K562 (cell line): ENCODE measurements at regions not wholly inside any gene's neighbourhood (a gene's known extent, or its start where the extent isn't known, plus 50 kb on each side); places are given as distances from the start of the nearest gene placed in this dataset.

Experiments used
- ATAC-seq: fragments of 200-7000 bp; cut with Tn5 transposase; 3 replicates; pipeline ENCODE4 v1.9.1; 2020; ENCODE audit warnings: moderate library complexity
- BruUV-seq: library from RNA; stranded (reverse); fragments of 400-500 nt; replicated peaks from 2 replicates; lab custom pipeline; 2021; lab: Mats Ljungman, UMichigan
- CTCF ChIA-PET: fragments of 300-600 bp; formaldehyde crosslinking; extraction: SDS; loops from one replicate; lab custom pipeline; 2021; ENCODE audit warnings: low intra/inter-chr PET ratio; lab: Yijun Ruan, JAX
- POLR2A ChIA-PET: fragments of 300-600, 350-650 bp; sonication (Branson Sonifier 250); formaldehyde crosslinking; extraction: SDS; loops from one replicate; lab custom pipeline; 2021; ENCODE audit warnings: antibody characterized with exemption, inconsistent platforms; lab: Yijun Ruan, JAX
- DNase-seq, 4 experiments: peaks; one replicate each; pipeline versions ENCODE4 v3.0.0 to v3.0.0-alpha.2; 2011 to 2018; ENCODE audit warnings: low spot score in 3 of 4, mixed read lengths in 3 of 4; ENCODE audit errors: extremely low read depth in 1 of 4
- FAIRE-seq: peaks from 2 replicates; lab custom pipeline; 2011; peaks lifted over from hg19 to GRCh38; lab: Jason Lieb, UNC
- H2AFZ ChIP-seq: 2 replicates; pipeline ENCODE4 v1.6.0; 2011; ENCODE audit warnings: low read depth, low read length, control low read depth, inconsistent platforms
- H3K27ac ChIP-seq: fragments of 200-600 bp; 3 replicates; pipeline ENCODE4 v1.8.0; 2011; ENCODE audit warnings: low read depth, mild to moderate bottlenecking, control low read depth, inconsistent platforms, low read length, moderate library complexity, mixed read lengths; ENCODE audit errors: extremely low read depth
- H3K27me3 ChIP-seq, 2 experiments: fragments of 300-600 bp in 1 of 2; 2 replicates in 1 of 2; 3 replicates in 1 of 2; pipeline versions ENCODE4 v1.6.0 to v1.8.0; 2011; ENCODE audit warnings: inconsistent platforms in 2 of 2, low read length in 2 of 2, mild to moderate bottlenecking in 1 of 2, mixed read lengths in 1 of 2, moderate library complexity in 1 of 2; ENCODE audit not compliant: control insufficient read depth in 2 of 2, insufficient read depth in 2 of 2
- H3K36me3 ChIP-seq: fragments of 300-600 bp; 3 replicates; pipeline ENCODE4 v1.8.0; 2011; ENCODE audit warnings: mild to moderate bottlenecking, low read length, inconsistent platforms; ENCODE audit not compliant: control insufficient read depth, insufficient read depth
- H3K4me1 ChIP-seq, 2 experiments: fragments of 200-600 bp in 1 of 2; replicated peaks in 1 of 2; 2 replicates in 1 of 2; 3 replicates in 1 of 2; pipeline versions ENCODE4 v1.5.1 to v1.8.0; 2011; ENCODE audit warnings: inconsistent platforms in 2 of 2, low read length in 2 of 2, mild to moderate bottlenecking in 1 of 2, mixed read lengths in 1 of 2, moderate library complexity in 1 of 2; ENCODE audit not compliant: control insufficient read depth in 2 of 2, insufficient read depth in 2 of 2
- H3K4me2 ChIP-seq: 2 replicates; pipeline ENCODE4 v1.6.1; 2011; ENCODE audit warnings: low read length, control low read depth, inconsistent platforms, mixed read lengths; ENCODE audit not compliant: insufficient read depth
- H3K4me3 ChIP-seq: fragments of 200-600 bp; sonication (generic), shearing (Covaris generic); 2 replicates; pipeline ENCODE4 v1.5.1; 2016; ENCODE audit warnings: control low read depth, inconsistent platforms
- H3K79me2 ChIP-seq: fragments of 200-600 bp; 3 replicates; pipeline ENCODE4 v1.8.0; 2011; ENCODE audit warnings: low read length, inconsistent platforms; ENCODE audit not compliant: control insufficient read depth, insufficient read depth
- H3K9ac ChIP-seq, 2 experiments: 2 replicates each; pipeline versions ENCODE4 v1.6.0 to v1.6.1; 2011; ENCODE audit warnings: low read depth in 2 of 2, low read length in 2 of 2, control low read depth in 1 of 2, inconsistent platforms in 1 of 2, mild to moderate bottlenecking in 1 of 2, mixed read lengths in 1 of 2; ENCODE audit not compliant: insufficient read depth in 1 of 2
- H3K9me1 ChIP-seq: one replicate; pipeline ENCODE4 v1.6.0; 2011; ENCODE audit warnings: inconsistent platforms, mild to moderate bottlenecking, low read length, moderate library complexity; ENCODE audit not compliant: control insufficient read depth, insufficient read depth
- H3K9me3 ChIP-seq: replicated peaks from 2 replicates; pipeline ENCODE4 v1.5.1; 2011; ENCODE audit warnings: low read depth, low read length, inconsistent platforms; ENCODE audit not compliant: control insufficient read depth, insufficient read depth
- H4K20me1 ChIP-seq: replicated peaks from 2 replicates; pipeline ENCODE4 v1.6.1; 2011; ENCODE audit warnings: low read length, inconsistent platforms, mixed read lengths; ENCODE audit not compliant: control insufficient read depth, insufficient read depth
- AFF4 ChIP-seq: sonication (generic); formaldehyde crosslinking; IDR thresholded peaks from 2 replicates; pipeline ENCODE4 v1.8.0; 2023; ENCODE audit warnings: mild to moderate bottlenecking, missing genetic modification reagents
- BCL6 ChIP-seq: fragments of 250-450 bp; sonication (Bioruptor Pico); IDR thresholded peaks from 2 replicates; pipeline ENCODE4 v1.4.0; 2020
- MYBL2 ChIP-seq, 2 experiments: fragments of 450-650 bp in 1 of 2; sonication (generic) in 1 of 2; formaldehyde crosslinking in 1 of 2; IDR thresholded peaks; 2 replicates each; pipeline versions ENCODE4 v1.6.1 to v1.8.1; 2017 to 2022; ENCODE audit warnings: borderline replicate concordance in 1 of 2, inconsistent platforms in 1 of 2, low read depth in 1 of 2, mild to moderate bottlenecking in 1 of 2, missing genetic modification reagents in 1 of 2, moderate library complexity in 1 of 2
- PCBP2 ChIP-seq: fragments of 200-400 bp; formaldehyde crosslinking; IDR thresholded peaks from 2 replicates; pipeline ENCODE4 v1.6.1; 2018; ENCODE audit warnings: low read length, low read depth, mild to moderate bottlenecking, moderate library complexity; ENCODE audit not compliant: poor library complexity, severe bottlenecking
- PTBP1 ChIP-seq: fragments of 200-400 bp; formaldehyde crosslinking; IDR thresholded peaks from 2 replicates; pipeline ENCODE4 v1.6.1; 2017; ENCODE audit warnings: low read depth, low read length
- RAD21 ChIP-seq, 2 experiments: fragments of 250-450 bp in 1 of 2; fragments of 450-650 bp in 1 of 2; sonication (Bioruptor Pico) in 1 of 2; formaldehyde crosslinking in 1 of 2; IDR thresholded peaks in 1 of 2; conservative IDR thresholded peaks in 1 of 2; 2 replicates each; pipeline versions ENCODE4 v1.4.0 to v1.8.0; 2020 to 2022; ENCODE audit warnings: mild to moderate bottlenecking in 2 of 2, moderate library complexity in 1 of 2
- SMARCC2 ChIP-seq: fragments of 450-650 bp; IDR thresholded peaks from 2 replicates; pipeline ENCODE4 v1.6.1; 2017; ENCODE audit warnings: antibody characterized with exemption, moderate library complexity, mild to moderate bottlenecking, low read depth
- whole genome bisulfite sequencing: fragments of 100-300 bp; shearing (Covaris generic); methylation state at CpG from one replicate; pipeline ENCODE4 v1.1.6; 2016; ENCODE audit warnings: low coverage, mixed read lengths; ENCODE audit not compliant: insufficient coverage; ENCODE audit errors: missing lambda C conversion rate; 5-methylcytosine and 5-hydroxymethylcytosine counted together
- in situ Hi-C: fragments of 300-500 bp; cut with MboI; formaldehyde crosslinking; loops from 4 replicates; pipeline ENCODE4 v1.15.0; 2018; ENCODE audit warnings: inconsistent platforms, mixed read lengths
- intact Hi-C: fragments of 100-400 bp; cut with micrococcal nuclease; formaldehyde crosslinking; loops from 2 replicates; pipeline ENCODE4 v1.14.2; 2022

DNA sequence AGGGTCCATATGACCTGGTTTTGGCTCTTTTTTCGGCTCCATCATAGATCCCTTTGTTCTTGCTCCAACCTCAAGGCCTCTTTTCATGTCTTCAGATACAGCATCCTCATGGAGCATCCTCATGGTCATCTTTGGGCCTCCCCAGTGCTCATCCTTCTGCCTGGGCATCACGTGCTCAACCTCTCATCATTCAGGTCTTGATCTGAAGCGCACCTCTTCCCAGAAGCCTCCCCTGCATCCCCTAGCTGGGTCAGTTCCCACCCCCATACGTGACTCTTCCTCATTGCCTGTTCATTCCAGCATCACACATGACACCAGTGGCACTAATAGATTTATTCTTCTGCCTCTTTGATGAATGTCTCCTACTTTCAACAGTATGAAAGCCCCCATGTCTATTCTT lies 192.2 kb downstream of the MIAT start:
- no TSS peak for BruUV-seq
- Histone ChIP-seq H3K27ac (no peak overlapping the region), H2AFZ (no peak overlapping the region), H3K4me3 (no peak overlapping the region), H3K4me1 (no peaks in the 10 kb centered on the region), H3K79me2 (no peaks in the 10 kb centered on the region), H3K4me2 (no peak overlapping the region), H3K9me1 (no peaks in the 10 kb centered on the region), H3K9me3 (no peaks in the 10 kb centered on the region), H3K9ac (no peak overlapping the region), H3K36me3 (no peaks in the 10 kb centered on the region), H4K20me1 (no peaks in the 10 kb centered on the region), H3K27me3 (no peaks in the 10 kb centered on the region)
- ATAC-seq (no peak), DNase-seq (no peak), FAIRE-seq (no peak)
- TF ChIP-seq PTBP1: no peak
- no peak for TF ChIP-seq MYBL2 (IDR thresholded peaks at IDR 0.05; ENCODE audit: low read depth)
- no peak for TF ChIP-seq MYBL2 (CRISPR knock-in tag; IDR thresholded peaks at IDR 0.05; ENCODE audit: borderline replicate concordance)
- TF ChIP-seq AFF4 (CRISPR knock-in tag): no peak
- no peak for TF ChIP-seq RAD21 (CRISPR knock-in tag; conservative IDR thresholded peaks at IDR 0.05 in 1 of 2, IDR thresholded peaks at IDR 0.05 in 1 of 2)
- TF ChIP-seq BCL6 (CRISPR knock-in tag): no peak
- no peak for TF ChIP-seq SMARCC2
- no peak for TF ChIP-seq PCBP2
- ChIA-PET POLR2A (interaction anchor here (0.7 kb wide), 1 partner anchor 525 kb away, joined by 3 read pairs; no protein-coding TSS in a partner anchor), CTCF (no interaction called here)
- intact Hi-C loops (no loop called here), in situ Hi-C loops (no loop called here)
- WGBS: 0% methylated on average over 4 of the region's 4 CpGs
